A673 (cell line): ENCODE measurements at regions not wholly inside any gene's neighbourhood (a gene's known extent, or its start where the extent isn't known, plus 50 kb on each side); places are given as distances from the start of the nearest gene placed in this dataset.

Experiments used
- BruUV-seq: library from RNA; stranded (reverse); fragments of 400-500 nt; replicated peaks from 2 replicates; lab custom pipeline; 2021; lab: Mats Ljungman, UMichigan
- CTCF ChIA-PET: fragments of 300-600 bp; sonication (Branson Sonifier 250); formaldehyde crosslinking; loops from one replicate; lab custom pipeline; 2022; ENCODE audit warnings: antibody characterized with exemption; lab: Charles Lee
- POLR2A ChIA-PET: fragments of 300-600 bp; sonication (Branson Sonifier 250); formaldehyde crosslinking; loops from one replicate; lab custom pipeline; 2022; ENCODE audit warnings: antibody characterized with exemption; ENCODE audit not compliant: low non-redundant PET; lab: Charles Lee
- DNase-seq: peaks from one replicate; pipeline ENCODE4 v3.0.0-alpha.2; 2015; ENCODE audit warnings: low spot score
- H3K27ac ChIP-seq: fragments of 200-600 bp; sonication (generic); 2 replicates; pipeline ENCODE4 v1.5.1; 2016; ENCODE audit warnings: mixed run types, low read depth, mild to moderate bottlenecking, mixed read lengths, antibody characterized with exemption, low read length; ENCODE audit not compliant: poor library complexity, severe bottlenecking
- H3K27me3 ChIP-seq: fragments of 200-600 bp; sonication (generic); replicated peaks from 2 replicates; pipeline ENCODE4 v1.6.1; 2017; ENCODE audit warnings: mixed run types, low read depth, mild to moderate bottlenecking, mixed read lengths, antibody characterized with exemption, low read length; ENCODE audit not compliant: insufficient read depth, poor library complexity
- H3K36me3 ChIP-seq: fragments of 200-600 bp; sonication (generic); 2 replicates; pipeline ENCODE4 v1.6.1; 2016; ENCODE audit warnings: mixed run types, mild to moderate bottlenecking, mixed read lengths, antibody characterized with exemption, low read length; ENCODE audit not compliant: insufficient read depth, poor library complexity, severe bottlenecking
- H3K4me1 ChIP-seq: fragments of 200-600 bp; sonication (generic); 2 replicates; pipeline ENCODE4 v1.6.1; 2017; ENCODE audit warnings: mixed run types, mild to moderate bottlenecking, mixed read lengths, antibody characterized with exemption, low read length; ENCODE audit not compliant: insufficient read depth, poor library complexity, severe bottlenecking
- H3K4me3 ChIP-seq: fragments of 200-600 bp; sonication (generic); 2 replicates; pipeline ENCODE4 v1.5.1; 2016; ENCODE audit warnings: low read depth, mixed run types, mild to moderate bottlenecking, mixed read lengths, low read length; ENCODE audit not compliant: poor library complexity, severe bottlenecking
- H3K9me3 ChIP-seq: fragments of 200-600 bp; sonication (generic); 2 replicates; pipeline ENCODE4 v1.6.1; 2016; ENCODE audit warnings: mixed run types, low read depth, mild to moderate bottlenecking, mixed read lengths, antibody characterized with exemption, low read length; ENCODE audit not compliant: poor library complexity, severe bottlenecking
- EZH2 ChIP-seq: fragments of 200-600 bp; sonication (generic); IDR thresholded peaks from 2 replicates; pipeline ENCODE4 v1.6.1; 2017; ENCODE audit warnings: borderline replicate concordance, low read depth, mild to moderate bottlenecking, mixed read lengths, antibody characterized with exemption, low read length; ENCODE audit not compliant: poor library complexity, severe bottlenecking
- intact Hi-C: fragments of 100-400 bp; cut with micrococcal nuclease; formaldehyde crosslinking; loops from one replicate; pipeline ENCODE4 v1.10.0; 2022; ENCODE audit not compliant: unreplicated experiment
- TF ChIP-seq, protein P1 (sequence below): fragments of 300-800, 200-600 bp; sonication (generic); conservative IDR thresholded peaks from 2 replicates; pipeline ENCODE4 v1.5.1; 2017; ENCODE audit warnings: low read depth, mild to moderate bottlenecking, antibody characterized with exemption, low read length, moderate library complexity, mixed read lengths

DNA sequence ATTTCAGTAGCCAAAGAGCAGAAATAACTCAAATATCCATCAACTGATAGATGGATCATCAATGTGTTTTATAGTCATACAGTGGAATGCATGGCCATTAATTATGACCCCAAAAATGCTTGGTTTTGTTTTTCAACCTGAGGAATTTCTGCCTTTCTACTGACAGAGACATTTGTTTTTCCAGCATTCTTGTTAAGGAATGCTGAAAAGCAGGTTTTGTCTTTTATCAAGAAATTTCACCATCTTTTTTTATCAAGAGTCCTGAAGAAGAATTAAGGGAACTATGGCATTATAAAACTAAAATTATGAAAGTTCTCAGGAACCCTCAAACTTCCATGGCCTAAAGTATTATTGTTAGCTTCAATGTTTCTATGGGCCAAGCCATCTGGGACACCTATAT is 153.4 kb upstream of the THSD7A start:
- ChIA-PET POLR2A (no interaction called here), CTCF (no interaction called here)
- Histone ChIP-seq H3K4me1 (no peaks in the 10 kb centered on the region), H3K27me3 (no peaks in the 10 kb centered on the region), H3K4me3 (no peak overlapping the region), H3K9me3 (no peaks in the 10 kb centered on the region), H3K36me3 (no peaks in the 10 kb centered on the region), H3K27ac (no peak overlapping the region)
- DNase-seq: no peak
- no peak for TF ChIP-seq EZH2
- TF ChIP-seq, protein P1, sequence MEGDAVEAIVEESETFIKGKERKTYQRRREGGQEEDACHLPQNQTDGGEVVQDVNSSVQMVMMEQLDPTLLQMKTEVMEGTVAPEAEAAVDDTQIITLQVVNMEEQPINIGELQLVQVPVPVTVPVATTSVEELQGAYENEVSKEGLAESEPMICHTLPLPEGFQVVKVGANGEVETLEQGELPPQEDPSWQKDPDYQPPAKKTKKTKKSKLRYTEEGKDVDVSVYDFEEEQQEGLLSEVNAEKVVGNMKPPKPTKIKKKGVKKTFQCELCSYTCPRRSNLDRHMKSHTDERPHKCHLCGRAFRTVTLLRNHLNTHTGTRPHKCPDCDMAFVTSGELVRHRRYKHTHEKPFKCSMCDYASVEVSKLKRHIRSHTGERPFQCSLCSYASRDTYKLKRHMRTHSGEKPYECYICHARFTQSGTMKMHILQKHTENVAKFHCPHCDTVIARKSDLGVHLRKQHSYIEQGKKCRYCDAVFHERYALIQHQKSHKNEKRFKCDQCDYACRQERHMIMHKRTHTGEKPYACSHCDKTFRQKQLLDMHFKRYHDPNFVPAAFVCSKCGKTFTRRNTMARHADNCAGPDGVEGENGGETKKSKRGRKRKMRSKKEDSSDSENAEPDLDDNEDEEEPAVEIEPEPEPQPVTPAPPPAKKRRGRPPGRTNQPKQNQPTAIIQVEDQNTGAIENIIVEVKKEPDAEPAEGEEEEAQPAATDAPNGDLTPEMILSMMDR: no peak
- BruUV-seq: no TSS peak
- intact Hi-C loops: no loop called here

DNA sequence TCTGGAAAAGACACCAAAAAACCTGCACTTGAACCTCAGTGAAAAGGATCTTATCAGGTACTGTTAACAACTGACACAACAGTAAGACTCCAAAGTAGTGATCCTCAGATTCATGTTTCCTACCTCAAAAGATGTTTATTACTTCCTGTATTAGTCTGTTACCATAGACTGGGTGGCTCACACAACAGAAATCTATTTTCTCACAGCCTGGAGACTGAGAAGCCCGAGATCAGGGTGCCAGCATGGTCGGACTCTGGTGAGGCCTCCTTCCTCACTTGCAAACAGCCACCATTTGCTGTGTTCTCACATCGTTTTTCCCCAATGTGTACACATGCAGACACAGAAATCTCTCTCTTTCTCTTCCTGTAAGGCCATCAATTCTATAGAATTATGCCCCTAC is 154.0 kb upstream of the THSD7A start:
- Histone ChIP-seq H3K9me3 (no peaks in the 10 kb centered on the region), H3K4me3 (no peak overlapping the region), H3K27ac (no peak overlapping the region), H3K36me3 (no peaks in the 10 kb centered on the region), H3K27me3 (no peaks in the 10 kb centered on the region), H3K4me1 (no peaks in the 10 kb centered on the region)
- intact Hi-C loops: no loop called here
- CTCF ChIA-PET: no interaction called here
- POLR2A ChIA-PET: no interaction called here
- no TSS peak for BruUV-seq
- no peak for DNase-seq
- TF ChIP-seq, protein P1: no peak
- TF ChIP-seq EZH2: no peak

DNA sequence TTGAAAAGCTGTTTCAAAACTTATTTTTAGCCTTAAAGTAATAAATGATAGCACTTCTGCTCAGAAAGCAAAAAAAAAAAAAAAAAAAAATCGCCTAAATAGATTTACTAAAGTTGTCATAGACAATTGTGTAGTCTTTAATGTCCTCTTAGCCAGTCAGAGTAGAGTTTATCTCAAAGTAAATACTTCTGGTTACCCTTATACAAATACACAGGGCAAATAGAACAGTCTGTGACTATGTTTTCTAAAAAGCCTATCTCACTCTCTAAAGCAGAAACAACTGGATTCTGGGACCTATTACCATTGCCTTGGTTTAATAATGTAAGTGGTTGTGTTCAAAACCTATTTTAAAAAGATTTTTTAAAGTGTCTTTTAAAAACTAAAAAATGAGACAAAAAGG is 156.2 kb upstream of the THSD7A start:
- TF ChIP-seq EZH2: no peak
- TF ChIP-seq, protein P1: no peak
- DNase-seq: no peak
- no peaks in the 10 kb centered on the region for H3K36me3 ChIP-seq
- no TSS peak for BruUV-seq
- H3K4me1 ChIP-seq: no peaks in the 10 kb centered on the region
- ChIA-PET CTCF (no interaction called here), POLR2A (no interaction called here)
- H3K4me3 ChIP-seq: no peak overlapping the region
- H3K9me3 ChIP-seq: no peaks in the 10 kb centered on the region
- intact Hi-C loops: no loop called here
- H3K27ac ChIP-seq: no peak overlapping the region
- H3K27me3 ChIP-seq: no peaks in the 10 kb centered on the region
